K562 (cell line): ENCODE measurements at regions not wholly inside any gene's neighbourhood (a gene's known extent, or its start where the extent isn't known, plus 50 kb on each side); places are given as distances from the start of the nearest gene placed in this dataset.

Source experiments
- ATAC-seq: fragments of 200-7000 bp; cut with Tn5 transposase; 3 replicates; pipeline ENCODE4 v1.9.1; 2020; ENCODE audit warnings: moderate library complexity
- BruUV-seq: library from RNA; stranded (reverse); fragments of 400-500 nt; replicated peaks from 2 replicates; lab custom pipeline; 2021; lab: Mats Ljungman, UMichigan
- CTCF ChIA-PET: fragments of 300-600 bp; formaldehyde crosslinking; extraction: SDS; loops from one replicate; lab custom pipeline; 2021; ENCODE audit warnings: low intra/inter-chr PET ratio; lab: Yijun Ruan, JAX
- POLR2A ChIA-PET: fragments of 300-600, 350-650 bp; sonication (Branson Sonifier 250); formaldehyde crosslinking; extraction: SDS; loops from one replicate; lab custom pipeline; 2021; ENCODE audit warnings: antibody characterized with exemption, inconsistent platforms; lab: Yijun Ruan, JAX
- DNase-seq, 4 experiments: peaks; one replicate each; pipeline versions ENCODE4 v3.0.0 to v3.0.0-alpha.2; 2011 to 2018; ENCODE audit warnings: low spot score in 3 of 4, mixed read lengths in 3 of 4; ENCODE audit errors: extremely low read depth in 1 of 4
- FAIRE-seq: peaks from 2 replicates; lab custom pipeline; 2011; peaks lifted over from hg19 to GRCh38; lab: Jason Lieb, UNC
- H2AFZ ChIP-seq: 2 replicates; pipeline ENCODE4 v1.6.0; 2011; ENCODE audit warnings: low read depth, low read length, control low read depth, inconsistent platforms
- H3K27ac ChIP-seq: fragments of 200-600 bp; 3 replicates; pipeline ENCODE4 v1.8.0; 2011; ENCODE audit warnings: low read depth, mild to moderate bottlenecking, control low read depth, inconsistent platforms, low read length, moderate library complexity, mixed read lengths; ENCODE audit errors: extremely low read depth
- H3K27me3 ChIP-seq, 2 experiments: fragments of 300-600 bp in 1 of 2; 2 replicates in 1 of 2; 3 replicates in 1 of 2; pipeline versions ENCODE4 v1.6.0 to v1.8.0; 2011; ENCODE audit warnings: inconsistent platforms in 2 of 2, low read length in 2 of 2, mild to moderate bottlenecking in 1 of 2, mixed read lengths in 1 of 2, moderate library complexity in 1 of 2; ENCODE audit not compliant: control insufficient read depth in 2 of 2, insufficient read depth in 2 of 2
- H3K36me3 ChIP-seq: fragments of 300-600 bp; 3 replicates; pipeline ENCODE4 v1.8.0; 2011; ENCODE audit warnings: mild to moderate bottlenecking, low read length, inconsistent platforms; ENCODE audit not compliant: control insufficient read depth, insufficient read depth
- H3K4me1 ChIP-seq, 2 experiments: fragments of 200-600 bp in 1 of 2; replicated peaks in 1 of 2; 2 replicates in 1 of 2; 3 replicates in 1 of 2; pipeline versions ENCODE4 v1.5.1 to v1.8.0; 2011; ENCODE audit warnings: inconsistent platforms in 2 of 2, low read length in 2 of 2, mild to moderate bottlenecking in 1 of 2, mixed read lengths in 1 of 2, moderate library complexity in 1 of 2; ENCODE audit not compliant: control insufficient read depth in 2 of 2, insufficient read depth in 2 of 2
- H3K4me2 ChIP-seq: 2 replicates; pipeline ENCODE4 v1.6.1; 2011; ENCODE audit warnings: low read length, control low read depth, inconsistent platforms, mixed read lengths; ENCODE audit not compliant: insufficient read depth
- H3K4me3 ChIP-seq: fragments of 200-600 bp; sonication (generic), shearing (Covaris generic); 2 replicates; pipeline ENCODE4 v1.5.1; 2016; ENCODE audit warnings: control low read depth, inconsistent platforms
- H3K79me2 ChIP-seq: fragments of 200-600 bp; 3 replicates; pipeline ENCODE4 v1.8.0; 2011; ENCODE audit warnings: low read length, inconsistent platforms; ENCODE audit not compliant: control insufficient read depth, insufficient read depth
- H3K9ac ChIP-seq, 2 experiments: 2 replicates each; pipeline versions ENCODE4 v1.6.0 to v1.6.1; 2011; ENCODE audit warnings: low read depth in 2 of 2, low read length in 2 of 2, control low read depth in 1 of 2, inconsistent platforms in 1 of 2, mild to moderate bottlenecking in 1 of 2, mixed read lengths in 1 of 2; ENCODE audit not compliant: insufficient read depth in 1 of 2
- H3K9me1 ChIP-seq: one replicate; pipeline ENCODE4 v1.6.0; 2011; ENCODE audit warnings: inconsistent platforms, mild to moderate bottlenecking, low read length, moderate library complexity; ENCODE audit not compliant: control insufficient read depth, insufficient read depth
- H3K9me3 ChIP-seq: replicated peaks from 2 replicates; pipeline ENCODE4 v1.5.1; 2011; ENCODE audit warnings: low read depth, low read length, inconsistent platforms; ENCODE audit not compliant: control insufficient read depth, insufficient read depth
- H4K20me1 ChIP-seq: replicated peaks from 2 replicates; pipeline ENCODE4 v1.6.1; 2011; ENCODE audit warnings: low read length, inconsistent platforms, mixed read lengths; ENCODE audit not compliant: control insufficient read depth, insufficient read depth
- ESRRB ChIP-seq: fragments of 250-450 bp; sonication (Bioruptor Pico); IDR thresholded peaks from 2 replicates; pipeline ENCODE4 v1.5.0; 2020; ENCODE audit warnings: mild to moderate bottlenecking, moderate library complexity, borderline replicate concordance
- FOXJ3 ChIP-seq: sonication (generic); formaldehyde crosslinking; IDR thresholded peaks from 2 replicates; pipeline ENCODE4 v1.4.0; 2020; ENCODE audit warnings: mild to moderate bottlenecking, missing genetic modification reagents
- PHB2 ChIP-seq: fragments of 450-650 bp; IDR thresholded peaks from 2 replicates; pipeline ENCODE4 v1.6.1; 2017; ENCODE audit warnings: low read depth
- POLR3A ChIP-seq: IDR thresholded peaks from 2 replicates; pipeline ENCODE4 v1.6.1; 2011; ENCODE audit warnings: borderline replicate concordance, mild to moderate bottlenecking, moderate library complexity; ENCODE audit not compliant: insufficient read length, insufficient read depth; ENCODE audit errors: extremely low read depth
- WGBS: fragments of 100-300 bp; shearing (Covaris generic); methylation state at CpG from one replicate; pipeline ENCODE4 v1.1.6; 2016; ENCODE audit warnings: low coverage, mixed read lengths; ENCODE audit not compliant: insufficient coverage; ENCODE audit errors: missing lambda C conversion rate; 5-methylcytosine and 5-hydroxymethylcytosine counted together
- in situ Hi-C: fragments of 300-500 bp; cut with MboI; formaldehyde crosslinking; loops from 4 replicates; pipeline ENCODE4 v1.15.0; 2018; ENCODE audit warnings: inconsistent platforms, mixed read lengths
- intact Hi-C: fragments of 100-400 bp; cut with micrococcal nuclease; formaldehyde crosslinking; loops from 2 replicates; pipeline ENCODE4 v1.14.2; 2022
- TF ChIP-seq, protein P1 (sequence below): fragments of 250-450 bp; sonication (Bioruptor Pico); IDR thresholded peaks from 2 replicates; pipeline ENCODE4 v1.8.0; 2021; ENCODE audit warnings: moderate library complexity, mild to moderate bottlenecking, inconsistent platforms

DNA sequence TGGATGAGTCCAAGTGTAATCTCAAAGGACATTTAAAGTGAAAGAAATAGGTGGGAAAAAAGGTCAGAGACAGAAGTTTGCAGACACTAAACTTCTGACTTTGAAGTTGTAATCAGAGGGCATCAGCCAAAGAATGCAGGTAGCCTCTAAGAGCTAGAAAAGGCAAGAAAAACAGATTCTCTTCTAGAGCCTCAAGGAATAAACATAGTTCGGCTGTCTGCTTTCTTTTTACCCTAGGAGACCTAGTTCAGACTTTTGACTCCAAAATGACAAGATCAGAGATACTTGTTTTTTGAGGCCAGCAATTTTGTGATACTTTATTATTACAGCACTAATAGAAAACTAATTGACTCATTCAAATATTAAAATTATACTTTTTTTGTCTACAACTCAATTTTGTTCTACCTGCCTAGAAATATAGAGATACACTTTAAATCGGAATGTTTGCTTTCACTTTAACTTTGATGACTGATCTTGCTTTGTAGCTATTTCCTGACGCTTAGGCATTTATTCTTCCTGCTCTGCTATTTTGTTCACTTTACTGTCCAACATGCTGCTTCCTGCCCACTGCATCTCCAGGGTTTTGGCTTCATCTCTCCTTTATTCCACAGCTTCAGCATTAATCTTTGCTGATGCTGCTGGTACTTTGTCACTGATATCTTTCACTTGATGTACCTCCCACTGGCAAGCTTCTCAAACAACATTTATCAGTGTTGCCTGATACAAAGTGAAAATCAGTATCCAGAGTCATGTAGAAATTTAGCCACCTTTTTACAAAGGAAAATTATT is 272.5 kb downstream of the DSEL start:
- no peak for ATAC-seq
- no peaks in the 10 kb centered on the region for H3K27me3 ChIP-seq
- intact Hi-C loops, result no loop called here
- no peak overlapping the region for H3K9ac ChIP-seq
- H3K36me3 ChIP-seq, result no peaks in the 10 kb centered on the region
- no peaks in the 10 kb centered on the region for H3K79me2 ChIP-seq
- DNase-seq, result no peak
- BruUV-seq, result no TSS peak
- H2AFZ ChIP-seq, result no peak overlapping the region
- TF ChIP-seq FOXJ3 (no peak), POLR3A (no peak), PHB2 (no peak), ESRRB (CRISPR knock-in tag) (no peak)
- TF ChIP-seq, protein P1, sequence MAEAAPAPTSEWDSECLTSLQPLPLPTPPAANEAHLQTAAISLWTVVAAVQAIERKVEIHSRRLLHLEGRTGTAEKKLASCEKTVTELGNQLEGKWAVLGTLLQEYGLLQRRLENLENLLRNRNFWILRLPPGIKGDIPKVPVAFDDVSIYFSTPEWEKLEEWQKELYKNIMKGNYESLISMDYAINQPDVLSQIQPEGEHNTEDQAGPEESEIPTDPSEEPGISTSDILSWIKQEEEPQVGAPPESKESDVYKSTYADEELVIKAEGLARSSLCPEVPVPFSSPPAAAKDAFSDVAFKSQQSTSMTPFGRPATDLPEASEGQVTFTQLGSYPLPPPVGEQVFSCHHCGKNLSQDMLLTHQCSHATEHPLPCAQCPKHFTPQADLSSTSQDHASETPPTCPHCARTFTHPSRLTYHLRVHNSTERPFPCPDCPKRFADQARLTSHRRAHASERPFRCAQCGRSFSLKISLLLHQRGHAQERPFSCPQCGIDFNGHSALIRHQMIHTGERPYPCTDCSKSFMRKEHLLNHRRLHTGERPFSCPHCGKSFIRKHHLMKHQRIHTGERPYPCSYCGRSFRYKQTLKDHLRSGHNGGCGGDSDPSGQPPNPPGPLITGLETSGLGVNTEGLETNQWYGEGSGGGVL (CRISPR knock-in tag), result no peak
- TF ChIP-seq, all 486 proteins: peak for 0
- Histone ChIP-seq H3K4me1 (no peaks in the 10 kb centered on the region), H4K20me1 (no peaks in the 10 kb centered on the region), H3K4me3 (no peak overlapping the region), H3K9me3 (no peaks in the 10 kb centered on the region), H3K9me1 (no peaks in the 10 kb centered on the region), H3K4me2 (no peak overlapping the region), H3K27ac (no peak overlapping the region)
- FAIRE-seq, result no peak
- in situ Hi-C loops, result no loop called here
- POLR2A ChIA-PET, result no interaction called here
- CTCF ChIA-PET, result no interaction called here
- WGBS, result 0% methylated on average over 3 of the region's 3 CpGs
